Epithelial cell of esophagus (primary cell): ENCODE measurements at regions not wholly inside any gene's neighbourhood (a gene's known extent, or its start where the extent isn't known, plus 50 kb on each side); places are given as distances from the start of the nearest gene placed in this dataset.

Source experiments
- DNase-seq: peaks from one replicate; pipeline ENCODE4 v3.0.0; 2010; ENCODE audit warnings: low read depth
- H3K4me3 ChIP-seq: 2 replicates; pipeline ENCODE4 v1.5.1; 2011; ENCODE audit warnings: mild to moderate bottlenecking, low read length, control low read depth
- CTCF ChIP-seq: IDR thresholded peaks from 2 replicates; pipeline ENCODE4 v1.5.1; 2011; ENCODE audit warnings: low read depth, mild to moderate bottlenecking, low read length, control low read depth, inconsistent platforms; ENCODE audit not compliant: insufficient read depth; ENCODE audit errors: missing control alignments

- no peak for TF ChIP-seq CTCF
- no peak for DNase-seq
- no peak overlapping the region for H3K4me3 ChIP-seq
Measured at GRCh38 chr11:42257534-42257933, 798.1 kb upstream of the LRRC4C start.

GRCh38 chr11:42265072-42265471, 805.6 kb upstream of the LRRC4C start:
- TF ChIP-seq CTCF, result no peak
- H3K4me3 ChIP-seq, result no peak overlapping the region
- no peak for DNase-seq

- no peak for TF ChIP-seq CTCF
- no peak for DNase-seq
Measured at GRCh38 chr11:42271306-42271705, 811.9 kb upstream of the LRRC4C start.

GRCh38 chr11:42273977-42274376, 814.5 kb upstream of the LRRC4C start:
- H3K4me3 ChIP-seq, result no peak overlapping the region
- TF ChIP-seq CTCF, result no peak
- DNase-seq, result no peak

More at GRCh38 chr11:42271306-42271705, 811.9 kb upstream of the LRRC4C start:
- no peak overlapping the region for H3K4me3 ChIP-seq

- H3K4me3 ChIP-seq, result no peak overlapping the region
- no peak for DNase-seq
- TF ChIP-seq CTCF, result no peak
Measured at GRCh38 chr11:42296910-42297309, 837.5 kb upstream of the LRRC4C start.

GRCh38 chr11:42299780-42300179, 840.3 kb upstream of the LRRC4C start:
- TF ChIP-seq CTCF, result no peak

GRCh38 chr11:42301777-42302176, 842.3 kb upstream of the LRRC4C start:
- no peak for TF ChIP-seq CTCF
- no peak overlapping the region for H3K4me3 ChIP-seq
- DNase-seq, result no peak

More at GRCh38 chr11:42299780-42300179, 840.3 kb upstream of the LRRC4C start:
- no peak overlapping the region for H3K4me3 ChIP-seq
- DNase-seq, result no peak
